ENCODE measurements at regions not wholly inside any gene's neighbourhood (a gene's known extent, or its start where the extent isn't known, plus 50 kb on each side); places are given as distances from the start of the nearest gene placed in this dataset.

GRCh38 chr18:24995056-24995455, 356.9 kb downstream of the ZNF521 start:
- Mint-ChIP-seq H3K4me1 (ENCODE audit: low read depth in 2 of 2) (no peaks in the 10 kb centered on the region), H3K27me3 (no peaks in the 10 kb centered on the region)
- DNase-seq = no peak

GRCh38 chr18:24995755-24996154, 356.2 kb downstream of the ZNF521 start:
- DNase-seq (no peak), ATAC-seq (replicated peaks) (no peak)
- Mint-ChIP-seq H3K36me3 (ENCODE audit: insufficient read depth) (no peaks in the 10 kb centered on the region), H3K4me1 (ENCODE audit: low read depth in 2 of 2) (no peaks in the 10 kb centered on the region), H3K9me3 (peaks cover 8 to 17% of the 10 kb centered on the region in 2 donors), H3K4me3 (no peak overlapping the region), H3K27me3 (no peaks in the 10 kb centered on the region), H3K27ac (no peak overlapping the region)

More at GRCh38 chr18:24995056-24995455, 356.9 kb downstream of the ZNF521 start:
- Mint-ChIP-seq H3K27ac (no peak overlapping the region), H3K36me3 (ENCODE audit: insufficient read depth) (no peaks in the 10 kb centered on the region), H3K9me3 (peaks cover 9 to 15% of the 10 kb centered on the region in 2 donors), H3K4me3 (no peak overlapping the region)
- ATAC-seq (replicated peaks) = no peak

- Mint-ChIP-seq H3K27me3 (no peaks in the 10 kb centered on the region), H3K9me3 (peaks cover 5 to 17% of the 10 kb centered on the region in 2 donors), H3K36me3 (ENCODE audit: insufficient read depth) (no peaks in the 10 kb centered on the region), H3K4me1 (ENCODE audit: low read depth in 2 of 2) (no peaks in the 10 kb centered on the region), H3K4me3 (no peak overlapping the region), H3K27ac (no peak overlapping the region)
- no peak for ATAC-seq (replicated peaks)
- DNase-seq = no peak
Measured at GRCh38 chr18:24999650-25000267, 352.2 kb downstream of the ZNF521 start.

GRCh38 chr18:25001803-25002202, 350.2 kb downstream of the ZNF521 start:
- Mint-ChIP-seq H3K4me1 (ENCODE audit: low read depth in 2 of 2) (no peaks in the 10 kb centered on the region), H3K4me3 (no peak overlapping the region), H3K27ac (no peak overlapping the region), H3K27me3 (no peaks in the 10 kb centered on the region), H3K9me3 (peaks cover 4 to 17% of the 10 kb centered on the region in 2 donors), H3K36me3 (ENCODE audit: insufficient read depth) (no peaks in the 10 kb centered on the region)
- DNase-seq (no peak), ATAC-seq (replicated peaks) (no peak)

- H3K9me3 Mint-ChIP-seq = peaks cover 0 to 2% of the 10 kb centered on the region in 2 donors
- H3K4me3 Mint-ChIP-seq = no peak overlapping the region
- H3K4me1 Mint-ChIP-seq (ENCODE audit: low read depth in 2 of 2) = no peaks in the 10 kb centered on the region
- H3K36me3 Mint-ChIP-seq (ENCODE audit: insufficient read depth) = no peaks in the 10 kb centered on the region
- ATAC-seq (replicated peaks) (no peak), DNase-seq (no peak)
- no peak overlapping the region for H3K27ac Mint-ChIP-seq
- peaks cover 0 to 5% of the 10 kb centered on the region in 2 donors for H3K27me3 Mint-ChIP-seq
Measured at GRCh38 chr18:25005541-25006403, 346.2 kb downstream of the ZNF521 start.

GRCh38 chr18:25010623-25011374, 341.2 kb downstream of the ZNF521 start:
- H3K27ac Mint-ChIP-seq = no peak overlapping the region
- no peak for DNase-seq
- no peaks in the 10 kb centered on the region for H3K36me3 Mint-ChIP-seq (ENCODE audit: insufficient read depth)
- no peaks in the 10 kb centered on the region for H3K4me1 Mint-ChIP-seq (ENCODE audit: low read depth in 2 of 2)
- peaks cover 5 to 9% of the 10 kb centered on the region in 2 donors for H3K27me3 Mint-ChIP-seq
- ATAC-seq (replicated peaks) = no peak
- no peak overlapping the region for H3K4me3 Mint-ChIP-seq
- H3K9me3 Mint-ChIP-seq = peaks cover 0 to 2% of the 10 kb centered on the region in 2 donors
